HFF-Myc (cell line): ENCODE measurements at regions not wholly inside any gene's neighbourhood (a gene's known extent, or its start where the extent isn't known, plus 50 kb on each side); places are given as distances from the start of the nearest gene placed in this dataset.
"Not testable (repeated sequence)": the region's sequence is repeated elsewhere in the genome, so short reads cannot be mapped to it uniquely, and the experiment has no call there.

ENCODE experiments used
- DNase-seq: peaks from one replicate; pipeline ENCODE4 v3.0.0-alpha.2; 2011; ENCODE audit warnings: low read depth; ENCODE audit errors: extremely low read depth
- H3K4me3 ChIP-seq: replicated peaks from 2 replicates; pipeline ENCODE4 v1.5.1; 2011; ENCODE audit warnings: low read depth, mild to moderate bottlenecking, control low read depth, low read length
- CTCF ChIP-seq: IDR thresholded peaks from 2 replicates; pipeline ENCODE4 v1.5.1; 2012; ENCODE audit warnings: mild to moderate bottlenecking, low read depth, low read length, control low read depth; ENCODE audit errors: missing control alignments

- not testable (repeated sequence) for H3K4me3 ChIP-seq, DNase-seq
Observed at GRCh38 chr1:145553795-145554194, 54.0 kb upstream of the GPR89A start.

- H3K4me3 ChIP-seq, result no peak overlapping the region
- TF ChIP-seq CTCF, result no peak
- no peak for DNase-seq
Observed at GRCh38 chr1:145545055-145545454, 62.7 kb upstream of the GPR89A start.

- H3K4me3 ChIP-seq, DNase-seq: not testable (repeated sequence)
Observed at GRCh38 chr1:145541685-145542084, 66.1 kb upstream of the GPR89A start.

- H3K4me3 ChIP-seq, result not testable (repeated sequence)
- DNase-seq, result peak; percentile 39
Observed at GRCh38 chr1:145541246-145541645, 66.5 kb upstream of the GPR89A start.

- H3K4me3 ChIP-seq, DNase-seq: not testable (repeated sequence)
Observed at GRCh38 chr1:145538118-145538882, 69.5 kb upstream of the GPR89A start.

GRCh38 chr1:145537003-145537402, 70.8 kb upstream of the GPR89A start:
- DNase-seq, H3K4me3 ChIP-seq: not testable (repeated sequence)

GRCh38 chr1:145535461-145535860, 72.3 kb upstream of the GPR89A start:
- DNase-seq, H3K4me3 ChIP-seq: not testable (repeated sequence)

- DNase-seq, H3K4me3 ChIP-seq: not testable (repeated sequence)
Observed at GRCh38 chr1:145528068-145528564, 79.7 kb upstream of the GPR89A start.

- DNase-seq, H3K4me3 ChIP-seq: not testable (repeated sequence)
Observed at GRCh38 chr1:145520159-145520558, 87.6 kb upstream of the GPR89A start.

- not testable (repeated sequence) for DNase-seq, H3K4me3 ChIP-seq
Observed at GRCh38 chr1:145519302-145519701, 88.5 kb upstream of the GPR89A start.

- H3K4me3 ChIP-seq, DNase-seq: not testable (repeated sequence)
Observed at GRCh38 chr1:145513017-145513416, 87.6 kb upstream of the NBPF20 start.

GRCh38 chr1:145508053-145508452, 82.7 kb upstream of the NBPF20 start:
- not testable (repeated sequence) for H3K4me3 ChIP-seq, DNase-seq

GRCh38 chr1:145505663-145506647, 80.6 kb upstream of the NBPF20 start:
- DNase-seq, H3K4me3 ChIP-seq: not testable (repeated sequence)

- not testable (repeated sequence) for DNase-seq, H3K4me3 ChIP-seq
Observed at GRCh38 chr1:145504834-145505413, 79.5 kb upstream of the NBPF20 start.

GRCh38 chr1:145504310-145504709, 78.9 kb upstream of the NBPF20 start:
- H3K4me3 ChIP-seq, DNase-seq: not testable (repeated sequence)

- H3K4me3 ChIP-seq, DNase-seq: not testable (repeated sequence)
Observed at GRCh38 chr1:145500251-145500650, 74.8 kb upstream of the NBPF20 start.
